GM23338 (cell line): ENCODE measurements at regions not wholly inside any gene's neighbourhood (a gene's known extent, or its start where the extent isn't known, plus 50 kb on each side); places are given as distances from the start of the nearest gene placed in this dataset.
A peak's percentile ranks its signal among the peaks of the same experiment; 100 is the strongest.

Experiments
- ATAC-seq: fragments of 200-7000 bp; cut with Tn5 transposase; 3 replicates; pipeline ENCODE4 v1.9.1; 2020
- DNase-seq: peaks from one replicate; pipeline ENCODE4 v3.0.0-alpha.2; 2015; ENCODE audit warnings: low spot score
- H2AFZ ChIP-seq: fragments of 200-600 bp; sonication (generic); 2 replicates; pipeline ENCODE4 v1.8.0; 2016; ENCODE audit warnings: antibody characterized with exemption, mild to moderate bottlenecking, moderate library complexity
- H3F3A ChIP-seq: fragments of 200-600 bp; sonication (generic); replicated peaks from 2 replicates; pipeline ENCODE4 v1.8.0; 2017; ENCODE audit warnings: antibody characterized with exemption, mixed run types, low read depth
- H3K27ac ChIP-seq: fragments of 200-600 bp; sonication (generic); 2 replicates; pipeline ENCODE4 v1.6.1; 2016; ENCODE audit warnings: low read depth
- H3K27me3 ChIP-seq: fragments of 200-600 bp; sonication (generic); 2 replicates; pipeline ENCODE4 v1.8.0; 2016; ENCODE audit warnings: mild to moderate bottlenecking, mixed run types, moderate library complexity; ENCODE audit not compliant: insufficient read depth
- H3K36me3 ChIP-seq: fragments of 200-600 bp; sonication (generic); 2 replicates; pipeline ENCODE4 v1.8.0; 2016; ENCODE audit warnings: mild to moderate bottlenecking; ENCODE audit not compliant: insufficient read depth
- H3K4me1 ChIP-seq: fragments of 200-600 bp; sonication (generic); 2 replicates; pipeline ENCODE4 v1.8.0; 2016; ENCODE audit warnings: mild to moderate bottlenecking, moderate library complexity; ENCODE audit not compliant: insufficient read depth
- H3K4me2 ChIP-seq: fragments of 200-600 bp; sonication (generic); 2 replicates; pipeline ENCODE4 v1.7.1; 2017; ENCODE audit warnings: mixed run types
- H3K4me3 ChIP-seq: fragments of 200-600 bp; sonication (generic); 2 replicates; pipeline ENCODE4 v1.6.1; 2016; ENCODE audit warnings: mixed run types
- H3K79me2 ChIP-seq: fragments of 200-600 bp; sonication (generic); replicated peaks from 2 replicates; pipeline ENCODE4 v1.8.0; 2017; ENCODE audit warnings: mild to moderate bottlenecking; ENCODE audit not compliant: insufficient read depth
- H3K9me2 ChIP-seq: fragments of 200-600 bp; sonication (generic); 2 replicates; pipeline ENCODE4 v1.8.0; 2017; ENCODE audit not compliant: insufficient read depth
- H4K20me1 ChIP-seq: fragments of 200-600 bp; sonication (generic); replicated peaks from 2 replicates; pipeline ENCODE4 v1.8.0; 2017; ENCODE audit warnings: mild to moderate bottlenecking; ENCODE audit not compliant: insufficient read depth
- H3K27ac Mint-ChIP-seq: 2 replicates; pipeline ENCODE4 v1.8.0; 2020; ENCODE audit warnings: inconsistent platforms, mild to moderate bottlenecking, moderate library complexity, mixed read lengths
- H3K27me3 Mint-ChIP-seq: 3 replicates; pipeline ENCODE4 v1.8.0; 2022; ENCODE audit warnings: low read depth, mild to moderate bottlenecking, moderate library complexity, mixed read lengths, inconsistent platforms; ENCODE audit not compliant: insufficient read depth, poor library complexity
- H3K36me3 Mint-ChIP-seq: 3 replicates; pipeline ENCODE4 v1.8.0; 2021; ENCODE audit warnings: low read depth, mild to moderate bottlenecking, inconsistent platforms, moderate library complexity, mixed read lengths
- H3K4me1 Mint-ChIP-seq: 3 replicates; pipeline ENCODE4 v1.8.0; 2020; ENCODE audit warnings: mild to moderate bottlenecking, inconsistent platforms, mixed read lengths
- H3K4me3 Mint-ChIP-seq: 3 replicates; pipeline ENCODE4 v1.8.0; 2021; ENCODE audit warnings: moderate library complexity, mild to moderate bottlenecking, inconsistent platforms, mixed read lengths
- H3K9me3 Mint-ChIP-seq: 3 replicates; pipeline ENCODE4 v1.8.0; 2020; ENCODE audit warnings: moderate library complexity, mild to moderate bottlenecking, inconsistent platforms, mixed read lengths
- CREB1 ChIP-seq: fragments of 250-450 bp; sonication (Bioruptor Pico); IDR thresholded peaks from 2 replicates; pipeline ENCODE4 v1.5.0; 2020; ENCODE audit warnings: low read depth, mild to moderate bottlenecking, moderate library complexity
- CTCF ChIP-seq, 2 experiments: fragments of 200-600 bp in 1 of 2; sonication (generic) in 1 of 2; conservative IDR thresholded peaks; 2 replicates each; pipeline versions ENCODE4 v1.5.1 to v1.6.1; 2016 to 2017; ENCODE audit warnings: antibody characterized with exemption in 2 of 2, low read depth in 2 of 2, mild to moderate bottlenecking in 2 of 2, moderate library complexity in 1 of 2
- POLR2AphosphoS5 ChIP-seq: IDR thresholded peaks from 2 replicates; pipeline ENCODE4 v1.6.1; 2016; ENCODE audit warnings: antibody characterized with exemption, low read depth
- STAT1 ChIP-seq: IDR thresholded peaks from one replicate; pipeline ENCODE4 v1.6.1; 2016; ENCODE audit warnings: antibody characterized with exemption; ENCODE audit not compliant: unreplicated experiment
- ZNF114 ChIP-seq: fragments of 250-450 bp; sonication (Bioruptor Pico); IDR thresholded peaks from 2 replicates; pipeline ENCODE4 v1.5.0; 2020; ENCODE audit warnings: mild to moderate bottlenecking, moderate library complexity
- TF ChIP-seq, protein P1 (sequence below): fragments of 250-450 bp; sonication (Bioruptor Pico); IDR thresholded peaks from 2 replicates; pipeline ENCODE4 v1.5.0; 2020; ENCODE audit warnings: mild to moderate bottlenecking, moderate library complexity
- TF ChIP-seq, protein P2 (sequence below): IDR thresholded peaks from 2 replicates; pipeline ENCODE4 v1.6.1; 2016; ENCODE audit warnings: antibody characterized with exemption

DNA sequence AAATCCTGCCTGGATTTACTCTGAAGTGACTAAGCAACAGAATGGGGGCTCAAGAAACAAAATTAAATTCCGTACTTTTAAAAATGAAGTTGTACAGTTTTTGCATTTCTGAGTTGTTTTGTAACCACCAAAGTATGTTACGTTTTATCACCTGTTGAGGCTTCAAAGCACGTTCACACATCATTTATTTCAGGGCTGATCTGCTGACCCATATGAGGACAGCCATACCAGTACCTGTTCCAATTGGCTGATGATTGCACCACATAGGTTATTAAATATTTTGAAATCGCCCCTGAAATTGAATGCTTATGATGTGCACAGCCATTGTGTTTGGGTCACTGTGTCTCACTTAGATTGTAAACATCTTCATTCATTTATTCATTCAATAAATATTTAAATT is 72.0 kb upstream of the FLT1 start (continued):
- TF ChIP-seq, protein P1, sequence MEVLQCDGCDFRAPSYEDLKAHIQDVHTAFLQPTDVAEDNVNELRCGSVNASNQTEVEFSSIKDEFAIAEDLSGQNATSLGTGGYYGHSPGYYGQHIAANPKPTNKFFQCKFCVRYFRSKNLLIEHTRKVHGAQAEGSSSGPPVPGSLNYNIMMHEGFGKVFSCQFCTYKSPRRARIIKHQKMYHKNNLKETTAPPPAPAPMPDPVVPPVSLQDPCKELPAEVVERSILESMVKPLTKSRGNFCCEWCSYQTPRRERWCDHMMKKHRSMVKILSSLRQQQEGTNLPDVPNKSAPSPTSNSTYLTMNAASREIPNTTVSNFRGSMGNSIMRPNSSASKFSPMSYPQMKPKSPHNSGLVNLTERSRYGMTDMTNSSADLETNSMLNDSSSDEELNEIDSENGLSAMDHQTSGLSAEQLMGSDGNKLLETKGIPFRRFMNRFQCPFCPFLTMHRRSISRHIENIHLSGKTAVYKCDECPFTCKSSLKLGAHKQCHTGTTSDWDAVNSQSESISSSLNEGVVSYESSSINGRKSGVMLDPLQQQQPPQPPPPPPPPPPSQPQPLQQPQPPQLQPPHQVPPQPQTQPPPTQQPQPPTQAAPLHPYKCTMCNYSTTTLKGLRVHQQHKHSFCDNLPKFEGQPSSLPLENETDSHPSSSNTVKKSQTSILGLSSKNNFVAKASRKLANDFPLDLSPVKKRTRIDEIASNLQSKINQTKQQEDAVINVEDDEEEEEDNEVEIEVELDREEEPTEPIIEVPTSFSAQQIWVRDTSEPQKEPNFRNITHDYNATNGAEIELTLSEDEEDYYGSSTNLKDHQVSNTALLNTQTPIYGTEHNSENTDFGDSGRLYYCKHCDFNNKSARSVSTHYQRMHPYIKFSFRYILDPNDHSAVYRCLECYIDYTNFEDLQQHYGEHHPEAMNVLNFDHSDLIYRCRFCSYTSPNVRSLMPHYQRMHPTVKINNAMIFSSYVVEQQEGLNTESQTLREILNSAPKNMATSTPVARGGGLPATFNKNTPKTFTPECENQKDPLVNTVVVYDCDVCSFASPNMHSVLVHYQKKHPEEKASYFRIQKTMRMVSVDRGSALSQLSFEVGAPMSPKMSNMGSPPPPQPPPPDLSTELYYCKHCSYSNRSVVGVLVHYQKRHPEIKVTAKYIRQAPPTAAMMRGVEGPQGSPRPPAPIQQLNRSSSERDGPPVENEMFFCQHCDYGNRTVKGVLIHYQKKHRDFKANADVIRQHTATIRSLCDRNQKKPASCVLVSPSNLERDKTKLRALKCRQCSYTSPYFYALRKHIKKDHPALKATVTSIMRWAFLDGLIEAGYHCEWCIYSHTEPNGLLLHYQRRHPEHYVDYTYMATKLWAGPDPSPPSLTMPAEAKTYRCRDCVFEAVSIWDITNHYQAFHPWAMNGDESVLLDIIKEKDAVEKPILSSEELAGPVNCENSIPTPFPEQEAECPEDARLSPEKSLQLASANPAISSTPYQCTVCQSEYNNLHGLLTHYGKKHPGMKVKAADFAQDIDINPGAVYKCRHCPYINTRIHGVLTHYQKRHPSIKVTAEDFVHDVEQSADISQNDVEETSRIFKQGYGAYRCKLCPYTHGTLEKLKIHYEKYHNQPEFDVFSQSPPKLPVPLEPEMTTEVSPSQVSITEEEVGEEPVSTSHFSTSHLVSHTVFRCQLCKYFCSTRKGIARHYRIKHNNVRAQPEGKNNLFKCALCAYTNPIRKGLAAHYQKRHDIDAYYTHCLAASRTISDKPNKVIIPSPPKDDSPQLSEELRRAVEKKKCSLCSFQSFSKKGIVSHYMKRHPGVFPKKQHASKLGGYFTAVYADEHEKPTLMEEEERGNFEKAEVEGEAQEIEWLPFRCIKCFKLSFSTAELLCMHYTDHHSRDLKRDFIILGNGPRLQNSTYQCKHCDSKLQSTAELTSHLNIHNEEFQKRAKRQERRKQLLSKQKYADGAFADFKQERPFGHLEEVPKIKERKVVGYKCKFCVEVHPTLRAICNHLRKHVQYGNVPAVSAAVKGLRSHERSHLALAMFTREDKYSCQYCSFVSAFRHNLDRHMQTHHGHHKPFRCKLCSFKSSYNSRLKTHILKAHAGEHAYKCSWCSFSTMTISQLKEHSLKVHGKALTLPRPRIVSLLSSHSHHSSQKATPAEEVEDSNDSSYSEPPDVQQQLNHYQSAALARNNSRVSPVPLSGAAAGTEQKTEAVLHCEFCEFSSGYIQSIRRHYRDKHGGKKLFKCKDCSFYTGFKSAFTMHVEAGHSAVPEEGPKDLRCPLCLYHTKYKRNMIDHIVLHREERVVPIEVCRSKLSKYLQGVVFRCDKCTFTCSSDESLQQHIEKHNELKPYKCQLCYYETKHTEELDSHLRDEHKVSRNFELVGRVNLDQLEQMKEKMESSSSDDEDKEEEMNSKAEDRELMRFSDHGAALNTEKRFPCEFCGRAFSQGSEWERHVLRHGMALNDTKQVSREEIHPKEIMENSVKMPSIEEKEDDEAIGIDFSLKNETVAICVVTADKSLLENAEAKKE = no peak
- TF ChIP-seq, protein P2, sequence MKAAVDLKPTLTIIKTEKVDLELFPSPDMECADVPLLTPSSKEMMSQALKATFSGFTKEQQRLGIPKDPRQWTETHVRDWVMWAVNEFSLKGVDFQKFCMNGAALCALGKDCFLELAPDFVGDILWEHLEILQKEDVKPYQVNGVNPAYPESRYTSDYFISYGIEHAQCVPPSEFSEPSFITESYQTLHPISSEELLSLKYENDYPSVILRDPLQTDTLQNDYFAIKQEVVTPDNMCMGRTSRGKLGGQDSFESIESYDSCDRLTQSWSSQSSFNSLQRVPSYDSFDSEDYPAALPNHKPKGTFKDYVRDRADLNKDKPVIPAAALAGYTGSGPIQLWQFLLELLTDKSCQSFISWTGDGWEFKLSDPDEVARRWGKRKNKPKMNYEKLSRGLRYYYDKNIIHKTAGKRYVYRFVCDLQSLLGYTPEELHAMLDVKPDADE = no peak
- no peak for TF ChIP-seq POLR2AphosphoS5
- no peak for TF ChIP-seq STAT1

DNA sequence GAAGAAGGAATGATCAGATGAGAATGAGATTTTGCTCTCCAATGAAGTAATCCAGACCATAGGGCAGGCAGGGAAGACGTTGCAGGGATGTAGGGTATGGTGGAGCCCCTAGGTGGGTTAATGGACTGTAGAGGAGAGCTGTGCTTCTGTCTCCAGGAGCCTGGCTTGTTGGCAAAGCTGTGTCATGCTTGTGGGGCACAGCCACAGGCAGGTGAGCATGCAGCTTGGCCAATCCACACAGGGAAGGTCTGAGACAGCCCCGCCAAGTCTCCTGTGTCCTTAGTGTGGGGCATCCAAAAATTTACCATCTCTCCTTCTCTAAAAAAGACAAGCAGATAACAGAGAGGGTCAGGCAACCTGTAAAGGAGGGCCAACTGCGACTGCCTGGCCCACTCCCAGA is 71.4 kb upstream of the FLT1 start:
- Histone ChIP-seq H4K20me1 (no peaks in the 10 kb centered on the region), H2AFZ (peak overlapping the region; percentile 72), H3K4me1 (no peaks in the 10 kb centered on the region), H3K9me2 (peaks cover 6% of the 10 kb centered on the region; the same call in 1 of the 2 replicates), H3F3A (no peaks in the 10 kb centered on the region), H3K4me3 (no peak overlapping the region), H3K4me2 (no peak overlapping the region), H3K79me2 (no peaks in the 10 kb centered on the region), H3K27ac (no peak overlapping the region), H3K27me3 (no peaks in the 10 kb centered on the region), H3K36me3 (no peaks in the 10 kb centered on the region)
- H3K9me3 Mint-ChIP-seq = no peaks in the 10 kb centered on the region; the same call in 1 of the 3 replicates
- H3K27me3 Mint-ChIP-seq = peaks cover 8% of the 10 kb centered on the region
- H3K4me3 Mint-ChIP-seq = no peak overlapping the region
- H3K27ac Mint-ChIP-seq = no peak overlapping the region
- peaks cover 13% of the 10 kb centered on the region for H3K4me1 Mint-ChIP-seq
- H3K36me3 Mint-ChIP-seq = no peaks in the 10 kb centered on the region; the same call in 2 of the 3 replicates
- ATAC-seq (no peak), DNase-seq (no peak)
- no peak for TF ChIP-seq CTCF (conservative IDR thresholded peaks at IDR 0.05; ENCODE audit: low read depth in 2 of 2)
- TF ChIP-seq, protein P1 = no peak
- no peak for TF ChIP-seq ZNF114
- TF ChIP-seq CREB1 (CRISPR knock-in tag) = no peak
